ENCODE measurements at regions not wholly inside any gene's neighbourhood (a gene's known extent, or its start where the extent isn't known, plus 50 kb on each side); places are given as distances from the start of the nearest gene placed in this dataset.

GRCh38 chr14:101054671-101055070 lies 151.1 kb upstream of the RTL1 start:
- Histone ChIP-seq H2AFZ (ENCODE audit: low read depth, low read length) (no peak overlapping the region), H3K9me3 (replicated peaks; ENCODE audit: control insufficient read depth, insufficient read depth, low read length) (no peaks in the 10 kb centered on the region), H3K4me1 (ENCODE audit: control insufficient read depth, extremely low read depth, insufficient read depth, low read length) (peaks cover 18% of the 10 kb centered on the region), H3K36me3 (ENCODE audit: control insufficient read depth in 2 of 2, extremely low read depth in 1 of 2, insufficient read depth in 2 of 2, low read length in 2 of 2) (peaks cover 3 to 23% of the 10 kb centered on the region in 2 experiments), H3K27ac (ENCODE audit: insufficient read depth, low read depth, low read length) (no peak overlapping the region), H3K9ac (replicated peaks; ENCODE audit: extremely low read depth, insufficient read depth, low read length) (no peak overlapping the region), H3K27me3 (ENCODE audit: control insufficient read depth in 2 of 2, insufficient read depth in 2 of 2, low read length in 2 of 2) (no peaks in the 10 kb centered on the region), H3K9me1 (replicated peaks; ENCODE audit: control insufficient read depth, extremely low read depth, insufficient read depth, low read length) (no peaks in the 10 kb centered on the region), H3K4me3 (replicated peaks in 1 of 3; ENCODE audit: insufficient read depth in 1 of 3, low read depth in 1 of 3, low read length in 3 of 3) (no peak overlapping the region), H3K4me2 (ENCODE audit: insufficient read depth, low read length) (no peak overlapping the region), H3K79me2 (ENCODE audit: control insufficient read depth, insufficient read depth, low read length) (no peaks in the 10 kb centered on the region), H4K20me1 (replicated peaks; ENCODE audit: control insufficient read depth, extremely low read depth, insufficient read depth, low read length) (no peaks in the 10 kb centered on the region)
- CTCF ChIA-PET, result interaction anchor here (1.5 kb wide), 2 partner anchors 8 to 11 kb away, joined by 3 read pairs; no protein-coding TSS in a partner anchor
- DNase-seq (ENCODE audit: low read depth, low spot score) (no peak), FAIRE-seq (no peak)
- TF ChIP-seq MYC (IDR thresholded peaks at IDR 0.05; ENCODE audit: low read depth, low read length) (no peak), EZH2 (IDR thresholded peaks at IDR 0.05; ENCODE audit: borderline replicate concordance, low read depth, low read length, severe bottlenecking) (no peak), GATA2 (IDR thresholded peaks at IDR 0.05; ENCODE audit: insufficient read depth, insufficient read length, low read depth, low read length) (no peak), FOS (IDR thresholded peaks at IDR 0.05; ENCODE audit: borderline replicate concordance, insufficient read depth, low read length) (no peak), CTCF (IDR thresholded peaks at IDR 0.05; ENCODE audit: extremely low read depth in 1 of 2, insufficient read depth in 1 of 2, low read depth in 1 of 2, low read length in 2 of 2) (no peak), JUN (IDR thresholded peaks at IDR 0.05; ENCODE audit: borderline replicate concordance, insufficient read depth, insufficient read length, low read depth) (no peak), MAX (IDR thresholded peaks at IDR 0.05; ENCODE audit: insufficient read depth, insufficient read length) (no peak), POLR2AphosphoS5 (IDR thresholded peaks at IDR 0.05; ENCODE audit: insufficient read depth, low read depth, low read length) (no peak), POLR2A (IDR thresholded peaks at IDR 0.05; ENCODE audit: low read depth, low read length) (no peak)
- POLR2A ChIA-PET, result no interaction called here
- no TSS peak for BruUV-seq (replicated peaks)
- dilution Hi-C loops (cut with MboI; ENCODE audit: extremely low pct_ligation_motif_present, low sequenced_read_pairs), result no loop called here
- intact Hi-C loops (cut with micrococcal nuclease), result no loop called here

Measured in endothelial cell of umbilical vein (primary cell).